ENCODE measurements at regions not wholly inside any gene's neighbourhood (a gene's known extent, or its start where the extent isn't known, plus 50 kb on each side); places are given as distances from the start of the nearest gene placed in this dataset.

- TF ChIP-seq, protein P1, sequence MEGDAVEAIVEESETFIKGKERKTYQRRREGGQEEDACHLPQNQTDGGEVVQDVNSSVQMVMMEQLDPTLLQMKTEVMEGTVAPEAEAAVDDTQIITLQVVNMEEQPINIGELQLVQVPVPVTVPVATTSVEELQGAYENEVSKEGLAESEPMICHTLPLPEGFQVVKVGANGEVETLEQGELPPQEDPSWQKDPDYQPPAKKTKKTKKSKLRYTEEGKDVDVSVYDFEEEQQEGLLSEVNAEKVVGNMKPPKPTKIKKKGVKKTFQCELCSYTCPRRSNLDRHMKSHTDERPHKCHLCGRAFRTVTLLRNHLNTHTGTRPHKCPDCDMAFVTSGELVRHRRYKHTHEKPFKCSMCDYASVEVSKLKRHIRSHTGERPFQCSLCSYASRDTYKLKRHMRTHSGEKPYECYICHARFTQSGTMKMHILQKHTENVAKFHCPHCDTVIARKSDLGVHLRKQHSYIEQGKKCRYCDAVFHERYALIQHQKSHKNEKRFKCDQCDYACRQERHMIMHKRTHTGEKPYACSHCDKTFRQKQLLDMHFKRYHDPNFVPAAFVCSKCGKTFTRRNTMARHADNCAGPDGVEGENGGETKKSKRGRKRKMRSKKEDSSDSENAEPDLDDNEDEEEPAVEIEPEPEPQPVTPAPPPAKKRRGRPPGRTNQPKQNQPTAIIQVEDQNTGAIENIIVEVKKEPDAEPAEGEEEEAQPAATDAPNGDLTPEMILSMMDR (IDR thresholded peaks at IDR 0.05) = no peak
- no peak for TF ChIP-seq POLR2A (IDR thresholded peaks at IDR 0.05)
- TF ChIP-seq POLR2AphosphoS5 (IDR thresholded peaks at IDR 0.05) = no peak
- no peak for TF ChIP-seq EP300 (IDR thresholded peaks at IDR 0.05)
Observed at GRCh38 chr9:13716090-13716489, 436.6 kb upstream of the MPDZ start.

Measured in suprapubic skin (tissue), 4 donors.